HepG2 (cell line): ENCODE measurements at regions not wholly inside any gene's neighbourhood (a gene's known extent, or its start where the extent isn't known, plus 50 kb on each side); places are given as distances from the start of the nearest gene placed in this dataset.

Source experiments
- ATAC-seq: fragments of 200-7000 bp; cut with Tn5 transposase; 3 replicates; pipeline ENCODE4 v1.9.1; 2020; ENCODE audit warnings: mild to moderate bottlenecking, moderate library complexity
- BruUV-seq: library from RNA; stranded (reverse); fragments of 400-500 nt; replicated peaks from 2 replicates; lab custom pipeline; 2021; lab: Mats Ljungman, UMichigan
- CTCF ChIA-PET: fragments of 300-600 bp; formaldehyde crosslinking; extraction: SDS; loops from one replicate; lab custom pipeline; 2021; ENCODE audit warnings: low total read pairs, inconsistent platforms, low intra/inter-chr PET ratio; lab: Yijun Ruan, JAX
- POLR2A ChIA-PET: fragments of 350-600 bp; sonication (Branson Sonifier 250); formaldehyde crosslinking; loops from one replicate; lab custom pipeline; 2020; ENCODE audit warnings: antibody characterized with exemption, inconsistent platforms; lab: Yijun Ruan, JAX
- DNase-seq: peaks from one replicate; pipeline ENCODE4 v3.0.0-alpha.2; 2015; ENCODE audit warnings: low spot score
- FAIRE-seq: peaks from 3 replicates; lab custom pipeline; 2011; peaks lifted over from hg19 to GRCh38; lab: Jason Lieb, UNC
- H2AFZ ChIP-seq: one replicate; pipeline ENCODE4 v1.6.1; 2011; ENCODE audit warnings: low read length, inconsistent platforms
- H3K27ac ChIP-seq: fragments of 300-600 bp; 3 replicates; pipeline ENCODE4 v1.8.0; 2011; ENCODE audit warnings: mixed run types, mild to moderate bottlenecking, mixed read lengths, low read length, inconsistent platforms; ENCODE audit not compliant: insufficient read depth; ENCODE audit errors: extremely low read length
- H3K27me3 ChIP-seq, 2 experiments: fragments of 200-600 bp in 1 of 2; 2 replicates in 1 of 2; 3 replicates in 1 of 2; pipeline versions ENCODE4 v1.6.0 to v1.8.0; 2011; ENCODE audit warnings: low read length in 2 of 2, mild to moderate bottlenecking in 2 of 2, moderate library complexity in 2 of 2, inconsistent platforms in 1 of 2; ENCODE audit not compliant: insufficient read depth in 2 of 2, control insufficient read depth in 1 of 2
- H3K36me3 ChIP-seq, 2 experiments: fragments of 200-600 bp in 1 of 2; replicated peaks in 1 of 2; 2 replicates in 1 of 2; 3 replicates in 1 of 2; pipeline versions ENCODE4 v1.5.1 to v1.8.0; 2011; ENCODE audit warnings: low read length in 2 of 2, inconsistent platforms in 1 of 2; ENCODE audit not compliant: insufficient read depth in 2 of 2, control insufficient read depth in 1 of 2
- H3K4me1 ChIP-seq: 2 replicates; pipeline ENCODE4 v1.5.1; 2012; ENCODE audit warnings: low read length, inconsistent platforms; ENCODE audit not compliant: insufficient read depth
- H3K4me2 ChIP-seq: 2 replicates; pipeline ENCODE4 v1.6.0; 2011; ENCODE audit warnings: low read depth, low read length, inconsistent platforms
- H3K4me3 ChIP-seq, 3 experiments: fragments of 200-600 bp in 1 of 3; sonication (generic), shearing (Covaris generic) in 1 of 3; replicated peaks in 1 of 3; 2 replicates each; pipeline ENCODE4 v1.5.1; 2011 to 2016; ENCODE audit warnings: low read length in 3 of 3, inconsistent platforms in 2 of 3, low read depth in 2 of 3, mild to moderate bottlenecking in 2 of 3, control low read depth in 1 of 3, mixed read lengths in 1 of 3; ENCODE audit not compliant: insufficient read depth in 1 of 3
- H3K79me2 ChIP-seq: one replicate; pipeline ENCODE4 v1.6.1; 2011; ENCODE audit warnings: low read length, inconsistent platforms; ENCODE audit not compliant: insufficient read depth
- H3K9ac ChIP-seq: 2 replicates; pipeline ENCODE4 v1.6.0; 2011; ENCODE audit warnings: mild to moderate bottlenecking, low read depth, low read length, inconsistent platforms; ENCODE audit not compliant: insufficient read depth
- H3K9me3 ChIP-seq: 2 replicates; pipeline ENCODE4 v1.5.1; 2012; ENCODE audit warnings: mild to moderate bottlenecking, low read length
- H4K20me1 ChIP-seq: 2 replicates; pipeline ENCODE4 v1.6.0; 2011; ENCODE audit warnings: inconsistent platforms, mild to moderate bottlenecking, low read length, moderate library complexity; ENCODE audit not compliant: insufficient read depth
- BATF2 ChIP-seq: sonication (generic); formaldehyde crosslinking; IDR thresholded peaks from 2 replicates; pipeline ENCODE4 v1.8.0; 2022; ENCODE audit warnings: mild to moderate bottlenecking, missing genetic modification reagents, moderate library complexity
- IKZF5 ChIP-seq: IDR thresholded peaks from 2 replicates; pipeline ENCODE4 v1.6.1; 2018; ENCODE audit warnings: missing genetic modification reagents, mild to moderate bottlenecking, missing compliant biosample characterization
- IRF2 ChIP-seq: IDR thresholded peaks from 2 replicates; pipeline ENCODE4 v1.6.1; 2018; ENCODE audit warnings: missing genetic modification reagents, missing compliant biosample characterization
- KLF6 ChIP-seq: IDR thresholded peaks from 2 replicates; pipeline ENCODE4 v1.8.0; 2016; ENCODE audit warnings: missing biosample characterization, missing genetic modification reagents
- MAFG ChIP-seq: sonication (generic); formaldehyde crosslinking; IDR thresholded peaks from 2 replicates; pipeline ENCODE4 v1.5.1; 2020; ENCODE audit warnings: mild to moderate bottlenecking, missing genetic modification reagents
- PLSCR1 ChIP-seq: sonication (generic); formaldehyde crosslinking; IDR thresholded peaks from 2 replicates; pipeline ENCODE4 v1.5.0; 2020; ENCODE audit warnings: missing genetic modification reagents, mild to moderate bottlenecking, borderline replicate concordance
- PRDM4 ChIP-seq: sonication (generic); formaldehyde crosslinking; IDR thresholded peaks from 2 replicates; pipeline ENCODE4 v1.9.0; 2021; ENCODE audit warnings: missing genetic modification reagents, borderline replicate concordance
- SNRNP70 ChIP-seq: fragments of 200-400 bp; formaldehyde crosslinking; IDR thresholded peaks from 2 replicates; pipeline ENCODE4 v1.6.1; 2017; ENCODE audit warnings: mild to moderate bottlenecking, low read depth, low read length, moderate library complexity
- TOE1 ChIP-seq: sonication (generic); formaldehyde crosslinking; IDR thresholded peaks from 2 replicates; pipeline ENCODE4 v1.4.0; 2020; ENCODE audit warnings: mild to moderate bottlenecking, missing genetic modification reagents
- YEATS2 ChIP-seq: sonication (generic); formaldehyde crosslinking; IDR thresholded peaks from 2 replicates; pipeline ENCODE4 v1.4.0; 2020; ENCODE audit warnings: missing genetic modification reagents, borderline replicate concordance
- ZNF276 ChIP-seq: sonication (generic); formaldehyde crosslinking; IDR thresholded peaks from 2 replicates; pipeline ENCODE4 v1.4.0; 2020; ENCODE audit warnings: mild to moderate bottlenecking, low read depth, missing genetic modification reagents
- WGBS: methylation state at CpG from one replicate; pipeline ENCODE4 v1.1.6; 2017; ENCODE audit warnings: low lambda C conversion rate; 5-methylcytosine and 5-hydroxymethylcytosine counted together
- in situ Hi-C: cut with HindIII; loops from 2 replicates; pipeline ENCODE4 v1.10.0; 2017; ENCODE audit warnings: low pct_unique_long_range_greater_than_20kb; ENCODE audit not compliant: extremely low pct_ligation_motif_present
- intact Hi-C: fragments of 100-400 bp; cut with micrococcal nuclease; formaldehyde crosslinking; loops from one replicate; pipeline ENCODE4 v1.10.0; 2022; ENCODE audit not compliant: unreplicated experiment

- no TSS peak for BruUV-seq
- intact Hi-C loops = no loop called here
- no peak overlapping the region for H2AFZ ChIP-seq
- H3K4me1 ChIP-seq = no peaks in the 10 kb centered on the region
- ATAC-seq (no peak), FAIRE-seq (no peak), DNase-seq (no peak)
- H3K79me2 ChIP-seq = no peaks in the 10 kb centered on the region
- H3K27ac ChIP-seq = no peak overlapping the region
- H3K4me3 ChIP-seq = no peak overlapping the region
- no peaks in the 10 kb centered on the region for H4K20me1 ChIP-seq
- CTCF ChIA-PET = no interaction called here
- H3K36me3 ChIP-seq = no peaks in the 10 kb centered on the region
- H3K27me3 ChIP-seq = no peaks in the 10 kb centered on the region
- 0% methylated on average over 2 of the region's 4 CpGs for WGBS
- no peak for TF ChIP-seq MAFG (CRISPR knock-in tag)
- TF ChIP-seq, all 625 proteins: peak for 0
- POLR2A ChIA-PET = no interaction called here
- Histone ChIP-seq H3K9me3 (no peaks in the 10 kb centered on the region), H3K9ac (no peak overlapping the region), H3K4me2 (no peak overlapping the region)
- in situ Hi-C loops = no loop called here
Observed at GRCh38 chr3:25178672-25179071, 249.4 kb upstream of the RARB start.

- in situ Hi-C loops = no loop called here
- no peaks in the 10 kb centered on the region for H3K4me1 ChIP-seq
- H3K79me2 ChIP-seq = no peaks in the 10 kb centered on the region
- ChIA-PET CTCF (no interaction called here), POLR2A (no interaction called here)
- DNase-seq = no peak
- 48% methylated on average over 2 of the region's 2 CpGs for WGBS
- no peaks in the 10 kb centered on the region for H3K27me3 ChIP-seq
- H4K20me1 ChIP-seq = no peaks in the 10 kb centered on the region
- no TSS peak for BruUV-seq
- no peaks in the 10 kb centered on the region for H3K9me3 ChIP-seq
- no peak for FAIRE-seq
- intact Hi-C loops = no loop called here
- ATAC-seq = no peak
- H3K36me3 ChIP-seq = no peaks in the 10 kb centered on the region
- no peak overlapping the region for H3K4me2 ChIP-seq
- H3K4me3 ChIP-seq = no peak overlapping the region
- H3K9ac ChIP-seq = no peak overlapping the region
- no peak overlapping the region for H3K27ac ChIP-seq
- H2AFZ ChIP-seq = no peak overlapping the region
- TF ChIP-seq IRF2 (CRISPR knock-in tag) (no peak), BATF2 (CRISPR knock-in tag) (no peak), SNRNP70 (no peak), PLSCR1 (CRISPR knock-in tag) (no peak), YEATS2 (CRISPR knock-in tag) (no peak), PRDM4 (CRISPR knock-in tag) (no peak), ZNF276 (no peak), KLF6 (CRISPR knock-in tag) (no peak), IKZF5 (no peak), TOE1 (CRISPR knock-in tag) (no peak)
Observed at GRCh38 chr3:25181096-25181495, 247.0 kb upstream of the RARB start.
